DMS79 treated with DMSO at 0.1 percent for 48 hours (cell line): ENCODE measurements at regions not wholly inside any gene's neighbourhood (a gene's known extent, or its start where the extent isn't known, plus 50 kb on each side); places are given as distances from the start of the nearest gene placed in this dataset.
"Not testable (repeated sequence)": the region's sequence is repeated elsewhere in the genome, so short reads cannot be mapped to it uniquely, and the experiment has no call there.

ENCODE experiments used
- DNase-seq: peaks from one replicate; lab custom pipeline; 2025; lab: John Stamatoyannopoulos, UW

DNA sequence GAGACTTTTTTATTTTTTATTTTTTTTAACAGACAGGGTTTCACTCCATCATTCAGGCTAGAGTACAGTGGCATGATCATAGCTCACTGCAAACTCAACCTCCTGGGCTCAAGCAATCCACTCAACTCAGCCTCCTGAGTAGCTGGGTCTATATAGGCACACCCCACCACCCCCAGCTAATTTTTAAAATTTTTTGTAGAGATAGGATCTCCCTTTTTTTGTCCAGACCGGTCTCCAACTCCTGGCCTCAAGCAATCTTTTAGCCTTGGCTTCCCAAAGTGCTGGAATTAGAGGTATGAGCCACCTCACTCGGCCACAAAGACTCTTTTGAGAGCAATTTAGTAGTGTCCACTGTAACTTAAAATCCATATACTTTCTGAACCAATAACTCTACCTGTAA is 103.3 kb upstream of the DST start:
- DNase-seq, result no peak

DNA sequence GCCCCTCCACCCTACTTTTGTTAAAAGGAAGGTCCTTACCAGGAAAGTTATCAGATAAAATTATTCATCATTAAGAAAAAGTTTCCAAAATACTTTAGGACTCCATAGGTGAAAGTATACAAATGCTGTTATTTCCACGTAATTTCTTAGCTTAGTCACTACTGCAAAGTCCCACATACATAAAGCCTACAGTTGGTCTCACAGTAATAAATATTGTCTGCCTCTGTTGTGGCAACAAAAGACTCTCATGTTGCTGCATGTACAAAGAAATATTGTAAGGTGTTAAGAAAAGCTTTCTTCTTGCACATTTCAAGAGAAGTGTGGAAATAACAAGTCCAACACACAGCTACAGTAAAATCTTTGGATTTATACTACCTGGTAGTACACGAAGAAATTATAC is 102.4 kb upstream of the DST start:
- DNase-seq, result no peak

DNA sequence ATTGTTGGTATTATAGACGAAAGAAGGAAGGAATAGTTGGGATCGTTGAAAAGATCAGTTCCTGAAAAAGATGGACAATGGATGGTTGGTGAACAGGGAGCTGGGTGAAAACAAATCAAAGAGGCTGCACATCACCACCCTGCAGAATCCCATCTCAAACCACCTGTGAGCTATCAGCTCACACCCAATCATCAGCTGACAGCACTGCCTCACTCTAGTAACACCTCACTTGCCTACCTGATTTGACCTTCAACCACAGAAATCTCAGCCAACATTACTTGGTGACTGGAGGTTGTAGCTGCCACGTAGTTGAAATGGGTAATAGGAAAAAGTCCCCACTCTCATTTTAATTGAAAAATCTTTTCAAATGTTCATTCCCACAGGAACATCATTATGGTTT is 101.8 kb upstream of the DST start:
- DNase-seq, result no peak

DNA sequence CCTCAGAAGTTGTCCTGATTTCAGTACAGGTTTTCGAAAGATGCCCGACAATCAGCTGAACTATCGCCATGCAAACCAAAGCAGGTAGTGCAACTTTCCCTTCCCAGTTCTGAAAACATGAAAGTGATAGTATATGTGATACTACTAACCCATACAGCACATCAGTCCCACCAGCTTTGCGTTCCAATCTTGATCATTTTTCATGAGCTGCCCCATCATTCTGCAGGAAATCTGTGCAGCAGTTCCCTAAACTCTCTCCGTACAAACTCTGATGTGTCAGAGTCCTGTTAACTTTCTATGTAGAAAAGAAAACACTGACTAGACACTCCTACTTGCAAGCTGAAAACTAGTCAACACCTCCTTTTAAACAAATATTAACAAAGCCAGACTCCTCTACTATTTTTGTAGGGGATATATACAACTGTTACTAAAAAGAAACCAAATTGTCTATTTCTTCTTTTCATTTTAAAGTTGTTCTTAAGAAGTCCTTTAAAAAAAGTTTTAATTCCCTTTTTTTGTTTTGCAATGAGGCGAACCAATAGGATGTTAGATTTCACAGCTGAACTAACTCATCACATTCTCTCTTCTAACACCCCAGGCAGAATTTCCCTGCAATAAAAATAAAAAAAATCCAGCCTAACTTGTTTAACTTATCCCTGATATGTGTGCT is 99.6 kb upstream of the DST start:
- no peak for DNase-seq

DNA sequence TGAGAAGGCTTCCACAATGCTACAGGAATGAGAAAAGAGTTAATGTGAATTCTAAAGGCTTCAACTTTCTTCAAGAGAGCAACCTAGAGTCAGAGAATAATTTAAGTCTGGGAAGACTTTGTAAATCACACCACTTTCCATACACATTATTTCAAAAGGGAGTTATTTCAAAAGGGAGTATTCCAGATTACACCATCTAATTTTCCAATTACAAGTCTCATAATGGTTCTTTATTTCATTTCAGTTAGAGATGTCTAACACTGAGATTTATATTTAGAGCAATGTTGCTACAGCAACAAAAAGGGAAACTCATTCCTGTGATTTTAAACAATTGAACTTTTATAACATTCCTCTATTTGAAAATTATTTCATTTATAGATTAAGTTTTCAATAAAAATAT is 98.8 kb upstream of the DST start:
- no peak for DNase-seq

DNA sequence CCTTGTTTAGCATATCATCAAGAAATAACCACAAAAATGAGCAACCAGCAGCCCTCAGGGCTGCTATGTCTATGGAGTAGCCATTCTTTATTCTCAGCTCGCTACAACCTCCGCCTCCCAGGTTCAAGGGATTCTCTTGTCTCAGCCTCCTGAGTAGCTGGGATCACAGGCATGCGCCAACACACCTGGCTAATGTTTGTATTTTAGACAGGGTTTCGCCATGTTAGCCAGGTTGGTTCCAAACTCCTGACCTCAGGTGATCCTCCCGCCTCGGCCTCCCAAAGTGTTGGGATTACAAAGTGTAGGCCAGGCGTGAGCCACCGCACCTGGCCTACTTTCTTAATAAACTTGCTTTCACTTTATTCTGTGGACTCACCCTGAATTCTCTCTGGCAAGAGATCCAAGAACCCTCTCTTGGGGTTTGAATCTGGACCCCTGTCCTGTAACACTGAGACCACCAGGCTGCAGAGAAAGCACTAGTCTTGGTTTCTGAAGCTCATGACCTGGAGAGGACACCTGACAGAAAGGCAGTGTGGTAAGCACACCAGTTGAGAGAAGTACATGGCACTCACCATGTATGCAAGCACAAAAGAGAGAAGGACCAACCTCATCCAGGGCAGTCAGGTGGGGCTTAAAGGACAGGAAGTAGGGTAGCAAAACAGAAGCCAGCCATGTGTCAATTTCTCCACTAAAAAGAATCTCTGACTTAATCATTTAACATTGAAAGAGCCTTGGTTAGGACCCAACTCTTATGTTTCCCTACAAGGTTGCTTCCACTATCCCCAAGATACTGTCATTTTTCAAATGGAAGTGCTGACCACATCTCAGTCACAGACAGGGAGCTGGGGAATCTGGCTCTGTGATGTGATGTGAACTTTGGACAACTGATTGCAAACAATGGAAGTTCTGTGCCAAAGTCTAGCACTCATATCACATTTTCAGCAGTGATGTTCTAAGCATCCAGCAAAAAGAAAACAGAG is 97.4 kb upstream of the DST start:
- DNase-seq, result no peak

DNA sequence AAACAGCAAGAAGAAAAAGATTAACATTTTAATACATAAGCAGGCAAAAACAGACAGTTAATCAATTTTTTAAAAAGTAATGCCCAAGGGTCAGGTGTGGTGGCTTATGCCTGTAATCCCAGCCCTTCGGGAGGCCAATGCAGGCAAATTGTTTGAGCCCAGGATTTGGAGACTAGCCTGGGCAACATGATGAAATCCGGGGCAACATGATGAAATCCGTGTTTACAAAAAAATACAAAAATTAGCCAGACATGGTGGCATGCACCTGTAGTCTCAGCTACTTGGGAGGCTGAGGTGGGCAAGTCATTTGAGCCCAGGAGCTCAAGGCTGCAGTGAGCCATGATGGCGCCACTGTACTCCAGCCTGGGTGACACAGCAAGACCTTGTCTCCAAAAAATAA is 94.1 kb upstream of the DST start:
- DNase-seq, result no peak

DNA sequence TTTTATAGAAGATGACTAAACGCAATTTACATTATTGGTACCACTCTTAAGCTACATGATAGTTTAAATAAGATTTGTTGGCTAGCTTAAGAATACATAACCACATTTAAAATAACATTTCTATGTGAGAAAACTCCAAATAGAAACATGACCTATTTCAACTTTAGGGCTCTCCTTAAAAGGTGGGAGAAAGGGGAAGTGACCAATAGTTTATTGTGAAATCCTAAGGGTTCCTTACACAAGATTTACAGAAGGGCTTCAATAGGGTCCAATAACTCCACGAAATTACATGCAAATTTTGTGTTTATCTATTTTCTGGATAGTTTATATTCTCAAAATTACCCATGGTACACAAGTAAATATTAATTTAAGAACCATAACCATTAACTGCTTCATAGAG is 91.6 kb upstream of the DST start:
- DNase-seq, result no peak

DNA sequence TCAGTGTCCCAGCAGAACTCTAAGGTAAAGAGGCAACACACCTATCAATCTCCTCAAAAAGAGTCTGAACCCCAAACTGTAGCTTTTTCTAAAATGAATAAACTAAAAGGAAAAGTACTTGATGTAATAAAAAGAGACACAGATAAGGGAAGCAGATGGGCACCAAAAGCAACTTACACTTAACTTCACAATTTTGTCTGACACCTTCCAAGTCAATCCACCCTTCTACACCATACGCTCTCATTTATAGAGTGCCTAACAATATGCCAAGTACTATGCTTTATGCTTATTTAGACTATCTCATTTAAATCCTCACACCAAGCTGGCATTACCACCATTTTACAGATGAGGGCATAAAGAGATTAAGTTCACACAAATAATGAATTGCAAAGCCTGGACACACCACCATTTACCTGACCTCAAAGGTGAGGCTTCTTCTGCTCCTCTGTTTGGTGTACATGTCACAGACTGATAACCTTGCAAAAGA is 90.6 kb upstream of the DST start:
- DNase-seq, result no peak

DNA sequence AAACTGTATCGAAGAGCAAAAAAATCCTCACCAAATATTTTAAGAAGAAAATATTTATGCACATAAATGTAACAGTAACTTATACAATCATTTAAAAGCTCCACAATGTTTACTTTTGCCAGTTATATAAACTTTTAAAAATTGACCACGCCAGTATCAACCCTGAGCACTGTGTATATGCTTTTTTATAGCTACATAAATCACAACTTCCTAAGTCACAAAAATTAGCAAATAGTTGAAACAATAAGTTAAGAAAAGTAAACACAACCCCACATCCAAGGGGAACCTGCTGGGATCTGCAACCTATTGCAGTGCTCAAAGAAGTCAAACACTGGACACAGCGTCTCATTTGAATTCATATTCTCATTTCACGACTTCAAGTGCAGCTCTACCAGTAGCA is 89.8 kb upstream of the DST start:
- no peak for DNase-seq

DNA sequence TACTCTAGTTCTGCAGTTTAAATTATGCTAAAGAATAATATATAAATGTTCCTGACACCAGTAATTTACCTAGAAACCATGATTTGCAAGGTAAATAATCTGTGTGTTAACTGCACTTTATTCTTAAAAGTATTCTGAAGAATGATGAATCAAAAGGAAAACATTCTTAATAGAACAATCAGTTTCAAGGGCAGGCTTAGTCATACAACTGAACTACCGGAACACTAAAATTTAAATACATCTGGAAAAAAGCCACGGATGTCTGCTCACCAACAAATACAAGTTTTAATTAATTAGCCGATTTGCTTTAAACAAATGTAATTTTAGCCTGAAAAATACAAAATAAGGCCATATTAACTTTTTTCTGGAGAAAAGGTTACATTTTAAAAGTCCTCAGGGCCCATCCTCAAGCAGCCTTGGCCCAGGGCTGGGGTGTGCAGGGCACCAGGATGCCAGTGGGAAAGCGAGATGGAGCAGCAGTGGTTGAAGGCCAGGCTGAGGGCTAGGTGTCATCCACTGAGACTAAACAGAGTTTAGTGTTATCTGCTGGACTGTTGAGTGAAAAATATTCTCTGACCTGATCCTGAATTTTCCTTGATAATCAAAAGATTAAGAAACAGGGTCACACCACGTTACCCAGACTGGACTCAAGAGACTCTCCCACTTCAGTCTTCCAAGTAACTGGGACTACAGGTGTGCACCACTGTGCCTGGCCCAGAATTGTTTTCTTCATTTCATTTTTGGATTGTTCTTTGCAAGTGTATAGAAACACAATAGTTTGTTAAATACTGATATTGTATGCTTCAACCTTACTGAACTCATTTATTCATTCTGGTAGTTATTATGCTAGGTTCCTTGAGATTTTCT is 88.2 kb upstream of the DST start:
- DNase-seq, result no peak

DNA sequence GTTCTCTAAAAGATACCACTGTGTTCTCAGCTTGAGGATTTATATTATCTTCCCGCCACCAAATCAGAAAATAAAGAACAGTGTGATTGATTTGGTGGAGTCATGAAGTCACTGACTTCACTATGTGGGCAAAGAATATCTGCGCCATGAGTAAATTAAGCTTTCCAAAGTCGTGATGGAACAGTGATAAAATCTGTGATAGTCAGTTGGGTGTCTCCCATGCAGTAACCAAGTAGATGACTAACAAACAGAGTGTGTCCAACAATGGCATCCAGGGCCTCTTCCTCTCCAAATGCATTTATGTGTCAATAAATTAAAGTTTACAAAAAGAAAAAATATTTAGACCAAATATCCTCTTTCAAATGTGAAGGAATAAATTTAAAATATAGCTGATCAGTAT is 87.0 kb upstream of the DST start:
- DNase-seq, result no peak

DNA sequence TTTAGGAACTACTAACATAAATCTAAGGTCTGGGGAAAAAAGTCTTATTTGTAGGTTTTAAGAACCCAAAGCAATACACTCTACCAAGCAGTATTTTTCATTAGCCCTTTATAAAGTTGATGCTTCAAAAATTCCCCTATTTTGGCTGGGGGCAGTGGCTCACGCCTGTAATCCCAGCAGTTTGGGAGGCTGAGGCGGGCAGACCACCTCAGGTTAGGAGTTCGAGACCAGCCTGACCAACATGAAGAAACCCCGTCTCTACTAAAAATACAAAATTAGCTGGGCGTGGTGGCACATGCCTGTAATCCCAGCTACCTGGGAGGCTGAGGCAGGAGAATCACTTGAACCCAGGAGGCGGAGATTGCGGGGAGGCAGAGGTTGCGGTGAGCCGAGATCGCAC is 86.5 kb upstream of the DST start:
- DNase-seq, result not testable (repeated sequence)

DNA sequence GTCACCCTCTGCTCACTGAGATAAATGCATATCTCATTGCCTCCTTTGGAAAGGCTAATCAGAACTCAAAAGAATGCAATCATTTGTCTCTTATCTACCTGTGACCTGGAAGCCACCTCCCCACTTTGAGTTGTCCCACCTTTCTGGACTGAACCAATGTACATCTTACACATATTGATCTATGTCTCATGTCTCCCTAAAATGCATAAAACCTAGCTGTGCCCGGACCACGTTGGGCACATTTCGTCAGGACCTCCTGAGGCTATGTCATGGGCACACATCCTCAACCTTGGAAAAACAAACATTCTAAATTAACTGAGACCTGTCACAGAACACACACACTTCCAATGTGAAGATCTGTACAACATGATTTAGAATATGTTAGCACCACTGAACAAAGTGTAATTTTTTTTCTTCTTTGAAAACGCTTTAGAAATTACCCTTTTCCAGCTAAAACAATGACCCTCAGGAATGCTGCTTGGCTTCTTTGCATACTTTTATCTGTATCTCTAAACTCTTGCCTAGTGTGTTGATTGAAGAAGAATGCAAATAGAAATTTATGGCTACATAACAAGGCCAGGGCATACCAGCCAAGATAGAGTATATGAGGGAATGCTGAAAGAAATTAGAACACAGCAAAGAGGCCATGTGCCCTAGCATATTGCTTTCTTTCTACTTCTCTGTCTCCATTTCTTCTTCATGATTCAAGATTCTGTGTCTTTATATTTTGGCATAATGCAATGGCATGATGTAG is 84.6 kb upstream of the DST start:
- DNase-seq, result no peak

DNA sequence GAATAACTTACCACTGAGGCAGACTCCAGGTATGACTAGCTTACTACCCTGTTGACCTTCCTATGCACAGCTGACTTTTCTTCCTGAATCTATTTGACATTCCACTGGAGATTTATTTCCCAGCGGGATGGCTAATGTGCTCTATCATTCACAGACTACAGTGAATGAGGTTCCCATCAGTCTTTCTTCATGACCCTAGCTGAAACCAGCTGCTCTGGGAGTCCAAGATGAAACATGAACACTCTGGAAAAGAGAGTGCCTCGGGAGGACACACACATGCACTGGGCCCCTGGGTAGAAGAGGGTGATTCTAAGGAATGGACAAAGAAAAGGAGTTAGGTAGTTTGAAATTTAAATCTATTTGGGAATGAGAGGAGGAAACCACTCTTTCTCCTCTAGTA is 82.6 kb upstream of the DST start:
- DNase-seq, result no peak

DNA sequence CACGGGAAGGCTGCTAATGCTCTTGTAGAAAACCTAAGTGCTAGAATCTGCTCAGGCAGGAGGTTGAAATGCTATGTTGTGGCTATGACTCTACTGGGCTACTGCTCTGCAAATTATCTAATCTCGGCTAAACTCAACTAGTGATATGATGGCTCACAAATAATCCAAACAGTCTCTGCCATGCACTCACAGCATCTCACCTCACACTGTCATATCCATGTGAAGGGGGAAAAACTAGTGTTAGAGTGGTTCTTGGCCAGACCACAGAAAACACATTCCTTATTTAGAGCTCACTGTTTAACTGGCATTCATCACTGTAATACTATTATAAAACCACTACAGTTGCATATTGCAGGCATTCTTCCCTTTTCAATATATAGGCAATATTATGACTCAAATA is 81.8 kb upstream of the DST start:
- no peak for DNase-seq

DNA sequence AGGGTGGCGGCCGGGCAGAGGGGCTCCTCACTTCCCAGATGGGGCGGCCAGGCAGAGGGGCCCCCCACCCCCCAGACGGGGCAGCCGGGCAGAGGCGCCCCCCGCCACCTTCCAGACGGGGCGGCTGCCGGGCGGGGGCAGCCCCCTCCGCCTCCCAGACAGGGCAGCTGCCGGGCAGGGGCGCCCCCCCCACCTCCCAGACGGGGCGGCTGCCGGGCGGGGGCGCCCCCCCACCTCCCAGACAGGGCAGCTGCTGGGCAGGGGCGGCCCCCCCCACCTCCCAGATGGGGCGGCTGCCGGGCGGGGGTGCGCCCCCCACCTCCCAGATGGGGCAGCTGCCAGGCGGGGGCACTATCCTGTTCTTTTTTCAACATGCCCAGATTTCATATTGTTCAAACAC is 78.2 kb upstream of the DST start:
- no peak for DNase-seq

DNA sequence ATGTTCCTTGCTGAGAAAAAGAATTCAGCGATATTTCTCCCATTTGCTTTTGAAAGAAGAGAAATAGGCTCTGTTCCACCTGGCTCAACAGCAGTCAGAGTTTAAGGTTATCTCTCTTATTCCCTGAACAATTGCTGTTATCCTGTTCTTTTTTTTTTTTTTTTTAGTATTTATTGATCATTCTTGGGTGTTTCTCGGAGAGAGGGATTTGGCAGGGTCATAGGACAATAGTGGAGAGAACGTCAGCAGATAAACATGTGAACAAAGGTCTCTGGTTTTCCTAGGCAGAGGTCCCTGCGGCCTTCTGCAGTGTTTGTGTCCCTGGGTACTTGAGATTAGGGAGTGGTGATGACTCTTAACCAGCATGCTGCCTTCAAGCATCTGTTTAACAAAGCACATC is 77.5 kb upstream of the DST start:
- DNase-seq, result not testable (repeated sequence)

DNA sequence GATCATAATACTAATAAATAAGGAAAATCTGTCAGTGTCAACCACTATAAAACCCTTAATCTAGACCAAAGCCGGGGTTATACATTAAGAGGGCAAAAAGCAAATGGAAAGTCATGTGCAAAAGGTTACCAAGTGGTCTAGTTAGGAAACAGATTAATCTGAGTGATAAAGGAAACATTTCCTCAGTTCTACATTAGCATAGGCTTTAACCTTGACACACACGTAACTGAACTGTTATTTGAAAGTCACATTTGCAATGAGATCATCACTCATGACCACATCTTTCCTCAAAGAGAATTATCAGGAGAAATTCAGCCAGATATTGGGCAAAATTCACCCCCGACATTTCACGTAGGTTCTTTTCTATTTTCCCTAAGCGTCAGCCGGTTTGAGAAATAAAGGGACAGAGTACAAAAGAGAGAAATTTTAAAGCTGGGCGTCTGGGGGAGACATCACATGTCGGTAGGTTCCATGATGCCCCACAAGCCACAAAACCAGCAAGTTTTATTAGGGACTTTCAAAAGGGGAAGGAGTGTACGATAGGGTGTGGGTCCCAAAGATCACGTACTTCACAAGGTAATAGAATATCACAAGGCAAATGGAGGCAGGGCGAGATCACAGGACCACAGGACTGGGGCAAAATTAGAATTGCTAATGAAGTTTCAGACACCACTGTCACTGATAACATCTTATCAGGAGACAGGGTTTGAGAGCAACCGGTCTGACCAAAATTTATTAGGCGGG is 76.8 kb upstream of the DST start:
- DNase-seq, result not testable (repeated sequence)

DNA sequence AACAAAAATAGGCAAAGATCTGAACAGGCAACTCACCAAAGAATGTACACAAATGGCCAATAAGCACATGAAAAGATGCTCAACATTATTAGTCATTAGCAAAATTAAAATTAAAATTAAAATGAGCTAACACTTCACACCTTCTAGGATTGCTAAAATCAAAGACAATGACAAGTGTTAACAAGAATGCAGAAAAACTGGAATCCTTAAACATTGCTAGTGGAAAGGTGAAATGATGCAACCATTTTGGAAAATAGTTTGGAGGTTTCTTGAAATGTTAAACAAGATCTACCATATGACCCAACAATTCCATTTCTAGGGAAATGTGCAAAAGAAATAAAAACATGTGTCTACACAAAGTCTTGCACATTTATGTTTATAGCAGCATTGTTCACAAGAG is 75.5 kb upstream of the DST start:
- DNase-seq, result no peak

DNA sequence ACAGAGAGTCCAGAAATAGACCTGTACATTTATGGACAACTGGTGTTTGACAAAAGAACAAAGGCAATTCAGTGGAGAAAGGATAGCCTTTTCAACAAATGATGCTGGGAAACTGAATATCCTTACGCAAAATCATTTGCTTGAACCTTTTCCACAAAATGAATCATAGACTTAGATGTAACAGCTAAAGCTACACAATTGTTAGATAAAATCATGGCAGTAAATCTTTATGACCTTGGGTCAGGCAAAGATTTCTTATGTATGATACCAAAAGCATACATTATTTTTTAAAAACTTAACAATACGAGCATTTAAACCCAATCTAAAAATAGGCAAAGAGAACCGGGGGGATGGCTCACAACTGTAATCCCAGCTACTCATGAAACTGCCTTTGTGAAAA is 73.5 kb upstream of the DST start:
- no peak for DNase-seq
